ENCODE measurements at regions not wholly inside any gene's neighbourhood (a gene's known extent, or its start where the extent isn't known, plus 50 kb on each side); places are given as distances from the start of the nearest gene placed in this dataset.

DNA sequence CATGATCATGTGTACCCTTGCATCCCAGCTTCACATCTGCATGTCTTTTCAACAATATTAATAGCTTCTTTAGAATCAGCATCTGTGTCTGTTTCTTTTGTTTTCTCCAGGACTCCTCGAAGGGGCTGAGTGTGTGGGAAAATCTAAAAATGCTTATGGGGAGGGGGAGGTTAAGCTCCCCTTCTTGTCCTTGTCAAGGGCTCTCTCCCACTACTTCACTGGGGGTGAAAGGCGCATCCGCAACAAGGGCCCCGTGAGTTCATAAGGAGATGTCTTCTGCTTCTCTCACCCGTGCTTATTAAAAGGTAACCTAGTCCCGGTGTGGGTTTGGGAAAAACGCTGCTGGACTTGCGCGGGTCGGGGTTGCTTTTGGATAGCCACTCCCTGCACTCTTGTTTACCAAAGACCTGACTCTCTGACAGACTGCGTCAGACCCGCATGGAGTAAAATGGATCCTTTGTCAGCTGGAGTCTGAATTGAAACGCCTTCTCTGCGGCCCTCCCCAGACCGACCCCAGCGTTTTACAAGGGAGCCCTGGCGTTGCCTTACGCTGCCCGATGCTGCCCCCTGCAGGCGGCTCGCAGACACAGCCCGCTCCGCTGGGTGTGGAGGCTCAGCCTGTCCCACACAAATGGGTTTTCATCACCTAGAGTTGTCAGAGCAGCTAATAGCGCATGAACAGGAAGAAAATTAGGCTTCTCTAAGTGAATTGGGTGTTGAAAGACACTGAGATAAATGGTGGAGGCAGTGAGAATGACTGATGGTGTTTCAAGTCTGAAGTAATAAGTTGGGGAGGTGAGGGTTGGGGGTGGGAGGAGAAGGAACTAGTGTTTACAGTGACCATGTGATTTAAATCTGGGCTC, 53.8 kb downstream of the IER5 start:
- FAIRE-seq (no peak), DNase-seq (ENCODE audit: low read depth) (peak; percentile 73)
- Histone ChIP-seq H3K4me3 (ENCODE audit: low read depth, low read length) (peak overlapping the region; percentile 19), H3K36me3 (ENCODE audit: control insufficient read depth, insufficient read depth, low read length) (no peaks in the 10 kb centered on the region), H3K27me3 (ENCODE audit: control insufficient read depth, insufficient read depth, low read length) (no peaks in the 10 kb centered on the region)
- TF ChIP-seq, protein P1, sequence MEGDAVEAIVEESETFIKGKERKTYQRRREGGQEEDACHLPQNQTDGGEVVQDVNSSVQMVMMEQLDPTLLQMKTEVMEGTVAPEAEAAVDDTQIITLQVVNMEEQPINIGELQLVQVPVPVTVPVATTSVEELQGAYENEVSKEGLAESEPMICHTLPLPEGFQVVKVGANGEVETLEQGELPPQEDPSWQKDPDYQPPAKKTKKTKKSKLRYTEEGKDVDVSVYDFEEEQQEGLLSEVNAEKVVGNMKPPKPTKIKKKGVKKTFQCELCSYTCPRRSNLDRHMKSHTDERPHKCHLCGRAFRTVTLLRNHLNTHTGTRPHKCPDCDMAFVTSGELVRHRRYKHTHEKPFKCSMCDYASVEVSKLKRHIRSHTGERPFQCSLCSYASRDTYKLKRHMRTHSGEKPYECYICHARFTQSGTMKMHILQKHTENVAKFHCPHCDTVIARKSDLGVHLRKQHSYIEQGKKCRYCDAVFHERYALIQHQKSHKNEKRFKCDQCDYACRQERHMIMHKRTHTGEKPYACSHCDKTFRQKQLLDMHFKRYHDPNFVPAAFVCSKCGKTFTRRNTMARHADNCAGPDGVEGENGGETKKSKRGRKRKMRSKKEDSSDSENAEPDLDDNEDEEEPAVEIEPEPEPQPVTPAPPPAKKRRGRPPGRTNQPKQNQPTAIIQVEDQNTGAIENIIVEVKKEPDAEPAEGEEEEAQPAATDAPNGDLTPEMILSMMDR (IDR thresholded peaks at IDR 0.05; ENCODE audit: insufficient read depth, low read length, severe bottlenecking): peak; percentile 93

DNA sequence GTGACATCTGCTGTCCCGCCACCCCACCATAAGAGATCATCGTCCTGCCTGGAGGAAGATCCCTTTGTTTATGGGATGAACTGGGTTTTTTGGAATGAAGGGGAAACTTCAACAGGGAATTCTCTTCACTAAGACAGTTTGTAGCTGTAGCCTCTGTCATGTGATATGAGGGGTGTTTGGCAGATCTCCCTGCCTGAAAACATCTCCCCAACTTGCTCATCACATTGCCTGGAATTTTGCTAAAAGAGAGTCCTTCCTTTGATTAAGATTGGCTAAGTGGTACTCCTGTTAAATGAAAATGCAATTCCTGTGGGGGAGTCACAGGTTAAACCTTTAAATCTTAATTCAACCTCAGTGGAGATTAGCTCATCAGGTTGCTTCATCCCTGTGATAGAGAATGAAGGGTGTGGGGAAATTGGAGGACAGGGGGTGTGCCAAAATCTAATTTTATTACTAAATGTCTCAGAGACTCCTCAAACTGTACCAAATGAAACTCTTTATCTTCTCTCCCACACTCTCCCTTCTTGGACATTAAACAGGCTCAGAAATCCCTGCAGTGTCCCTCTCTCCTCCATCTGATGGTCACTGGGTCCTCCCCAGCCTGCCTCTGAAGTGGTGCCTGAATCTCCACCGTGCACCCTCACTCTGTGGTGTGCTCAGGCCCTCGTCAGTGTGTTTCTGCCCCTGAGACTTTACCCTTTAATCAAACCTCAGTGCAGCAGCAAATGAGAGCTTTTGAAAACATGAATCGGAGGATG, 54.8 kb downstream of the IER5 start:
- no peaks in the 10 kb centered on the region for H3K27me3 ChIP-seq (ENCODE audit: control insufficient read depth, insufficient read depth, low read length)
- H3K4me3 ChIP-seq (ENCODE audit: low read depth, low read length): no peak overlapping the region
- H3K36me3 ChIP-seq (ENCODE audit: control insufficient read depth, insufficient read depth, low read length): no peaks in the 10 kb centered on the region
- TF ChIP-seq, protein P1 (IDR thresholded peaks at IDR 0.05; ENCODE audit: insufficient read depth, low read length, severe bottlenecking): no peak
- FAIRE-seq (no peak), DNase-seq (ENCODE audit: low read depth) (no peak)

DNA sequence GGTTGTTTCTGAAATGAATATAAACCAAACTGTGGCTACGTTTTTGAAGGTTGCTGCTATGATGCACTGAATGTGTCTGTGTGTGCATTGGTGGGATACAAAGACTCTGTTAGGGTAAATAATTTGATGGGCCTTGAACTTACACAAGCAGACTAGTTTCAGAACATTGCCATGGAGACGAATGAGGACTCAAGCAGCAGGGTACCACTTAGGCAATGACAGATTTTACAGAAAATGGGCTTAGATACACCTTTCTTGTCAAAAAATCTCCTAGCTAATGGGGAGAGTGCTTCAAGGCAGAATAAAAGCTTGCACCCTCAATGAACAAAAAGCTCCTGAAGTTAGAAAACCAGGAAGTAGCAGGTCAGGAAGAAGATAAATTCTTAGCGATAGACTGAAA, 55.7 kb downstream of the IER5 start:
- Histone ChIP-seq H3K4me3 (ENCODE audit: low read depth, low read length) (no peak overlapping the region), H3K36me3 (ENCODE audit: control insufficient read depth, insufficient read depth, low read length) (no peaks in the 10 kb centered on the region), H3K27me3 (ENCODE audit: control insufficient read depth, insufficient read depth, low read length) (no peaks in the 10 kb centered on the region)
- no peak for DNase-seq (ENCODE audit: low read depth)
- no peak for FAIRE-seq
- TF ChIP-seq, protein P1 (IDR thresholded peaks at IDR 0.05; ENCODE audit: insufficient read depth, low read length, severe bottlenecking): no peak

DNA sequence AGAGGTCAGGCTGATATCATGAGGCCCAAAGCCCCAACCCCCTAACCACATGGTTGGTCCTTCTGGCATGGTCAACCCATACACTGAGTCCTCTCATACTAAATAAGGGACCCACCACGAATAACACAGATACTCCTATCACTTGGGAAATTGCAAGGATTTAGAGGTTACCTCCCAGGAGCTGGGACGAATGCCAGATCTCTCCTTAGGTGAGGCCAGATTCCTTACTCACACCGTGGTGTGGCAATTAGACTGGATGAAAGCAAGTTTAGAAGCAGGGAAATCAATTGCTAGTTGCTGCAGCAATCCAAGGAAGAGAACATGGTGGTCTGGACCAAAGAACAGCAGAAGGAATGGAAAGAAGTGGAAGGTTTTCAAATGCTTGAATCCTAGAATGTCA, 60.1 kb downstream of the IER5 start:
- Histone ChIP-seq H3K27me3 (ENCODE audit: control insufficient read depth, insufficient read depth, low read length) (no peaks in the 10 kb centered on the region), H3K4me3 (ENCODE audit: low read depth, low read length) (no peak overlapping the region), H3K36me3 (ENCODE audit: control insufficient read depth, insufficient read depth, low read length) (no peaks in the 10 kb centered on the region)
- DNase-seq (ENCODE audit: low read depth) (peak; percentile 88), FAIRE-seq (no peak)
- TF ChIP-seq, protein P1 (IDR thresholded peaks at IDR 0.05; ENCODE audit: insufficient read depth, low read length, severe bottlenecking): no peak

DNA sequence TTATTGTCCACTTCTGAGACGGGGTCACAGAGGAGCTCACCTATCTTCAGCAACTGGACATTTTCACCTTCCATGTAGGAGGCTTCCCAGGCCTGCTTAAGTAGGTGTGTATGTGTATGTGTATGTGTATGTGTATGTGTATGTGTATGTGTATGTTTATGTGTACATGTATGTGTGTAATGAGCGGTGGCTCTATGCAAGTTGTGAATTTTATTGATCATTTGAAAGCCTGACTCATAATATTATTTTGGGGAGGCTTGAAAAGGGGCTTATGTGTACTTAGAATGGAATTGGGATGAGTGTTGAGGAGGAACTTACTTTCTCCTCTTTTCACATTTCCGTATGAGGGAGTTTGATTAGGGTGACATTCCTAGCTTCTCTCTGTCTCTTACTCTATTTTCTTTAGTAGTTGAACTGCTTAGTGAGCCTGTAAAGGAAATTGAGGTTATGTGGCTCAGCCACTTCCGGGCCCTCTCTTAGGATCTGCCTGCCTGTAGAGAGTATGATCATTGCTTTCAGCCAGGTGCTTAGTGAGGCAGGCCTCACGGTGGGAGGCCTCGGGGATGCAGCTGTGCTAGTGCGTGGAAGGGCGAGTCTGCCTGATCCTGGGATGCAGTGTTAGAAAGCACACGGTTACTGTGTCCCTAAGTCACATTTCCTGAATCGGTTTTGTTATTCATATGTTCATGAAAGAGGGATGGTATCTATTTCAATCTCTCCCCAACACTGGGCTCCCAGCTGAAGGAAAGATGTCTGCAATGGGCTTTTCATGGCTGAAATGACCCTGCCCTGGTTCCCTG, 61.0 kb downstream of the IER5 start:
- Histone ChIP-seq H3K4me3 (ENCODE audit: low read depth, low read length) (no peak overlapping the region), H3K36me3 (ENCODE audit: control insufficient read depth, insufficient read depth, low read length) (no peaks in the 10 kb centered on the region), H3K27me3 (ENCODE audit: control insufficient read depth, insufficient read depth, low read length) (no peaks in the 10 kb centered on the region)
- FAIRE-seq (no peak), DNase-seq (ENCODE audit: low read depth) (no peak)
- TF ChIP-seq, protein P1 (IDR thresholded peaks at IDR 0.05; ENCODE audit: insufficient read depth, low read length, severe bottlenecking): no peak

Measured in bronchial epithelial cell (primary cell).